Keratinocyte (primary cell): ENCODE measurements at regions not wholly inside any gene's neighbourhood (a gene's known extent, or its start where the extent isn't known, plus 50 kb on each side); places are given as distances from the start of the nearest gene placed in this dataset.

Experiments used
- EZH2 ChIP-seq: IDR thresholded peaks from one replicate; pipeline ENCODE4 v1.6.1; 2012; ENCODE audit warnings: inconsistent platforms, mild to moderate bottlenecking, low read length, moderate library complexity
- TF ChIP-seq, protein P1 (sequence below), 3 experiments: IDR thresholded peaks in 1 of 3; conservative IDR thresholded peaks in 1 of 3; optimal IDR thresholded peaks in 1 of 3; 2 replicates in 2 of 3; 3 replicates in 1 of 3; pipeline versions ENCODE3 to v1.5.1; 2011; ENCODE audit warnings: low read length in 3 of 3, mild to moderate bottlenecking in 3 of 3, moderate library complexity in 2 of 3, control low read depth in 1 of 3, inconsistent platforms in 1 of 3; ENCODE audit not compliant: insufficient read depth in 2 of 3; ENCODE audit errors: extremely low read depth in 1 of 3

DNA sequence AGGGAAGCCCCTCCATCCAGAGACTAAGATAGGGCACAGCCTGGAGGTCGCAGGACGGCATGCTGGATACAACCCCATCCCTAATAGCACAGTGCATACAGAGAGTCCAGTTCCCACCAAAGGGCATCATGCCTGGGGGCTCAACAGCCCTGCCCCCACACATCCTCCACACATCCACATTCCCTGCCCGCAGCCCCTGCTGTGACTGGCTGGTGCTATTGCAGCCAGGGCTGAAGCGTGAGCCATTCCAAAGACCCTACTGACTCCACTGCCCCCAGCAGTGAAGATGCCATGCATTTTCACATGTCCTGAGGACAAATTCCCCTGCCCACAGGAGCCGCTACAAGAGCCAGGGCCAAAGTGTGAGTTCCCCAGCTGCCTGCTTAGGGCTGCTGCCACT lies 641.6 kb downstream of the METTL4 start:
- TF ChIP-seq, protein P1, sequence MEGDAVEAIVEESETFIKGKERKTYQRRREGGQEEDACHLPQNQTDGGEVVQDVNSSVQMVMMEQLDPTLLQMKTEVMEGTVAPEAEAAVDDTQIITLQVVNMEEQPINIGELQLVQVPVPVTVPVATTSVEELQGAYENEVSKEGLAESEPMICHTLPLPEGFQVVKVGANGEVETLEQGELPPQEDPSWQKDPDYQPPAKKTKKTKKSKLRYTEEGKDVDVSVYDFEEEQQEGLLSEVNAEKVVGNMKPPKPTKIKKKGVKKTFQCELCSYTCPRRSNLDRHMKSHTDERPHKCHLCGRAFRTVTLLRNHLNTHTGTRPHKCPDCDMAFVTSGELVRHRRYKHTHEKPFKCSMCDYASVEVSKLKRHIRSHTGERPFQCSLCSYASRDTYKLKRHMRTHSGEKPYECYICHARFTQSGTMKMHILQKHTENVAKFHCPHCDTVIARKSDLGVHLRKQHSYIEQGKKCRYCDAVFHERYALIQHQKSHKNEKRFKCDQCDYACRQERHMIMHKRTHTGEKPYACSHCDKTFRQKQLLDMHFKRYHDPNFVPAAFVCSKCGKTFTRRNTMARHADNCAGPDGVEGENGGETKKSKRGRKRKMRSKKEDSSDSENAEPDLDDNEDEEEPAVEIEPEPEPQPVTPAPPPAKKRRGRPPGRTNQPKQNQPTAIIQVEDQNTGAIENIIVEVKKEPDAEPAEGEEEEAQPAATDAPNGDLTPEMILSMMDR (optimal IDR thresholded peaks at IDR 0.05 in 1 of 3, IDR thresholded peaks at IDR 0.05 in 1 of 3, conservative IDR thresholded peaks at IDR 0.05 in 1 of 3; ENCODE audit: extremely low read depth in 1 of 3, insufficient read depth in 2 of 3, low read length in 3 of 3), result no peak
- no peak for TF ChIP-seq EZH2
